Fibroblast of lung (primary cell): ENCODE measurements at regions not wholly inside any gene's neighbourhood (a gene's known extent, or its start where the extent isn't known, plus 50 kb on each side); places are given as distances from the start of the nearest gene placed in this dataset.

Source experiments
- EZH2 ChIP-seq: IDR thresholded peaks from 2 replicates; pipeline ENCODE4 v1.5.1; 2012; ENCODE audit warnings: low read length, control low read depth, mild to moderate bottlenecking; ENCODE audit errors: missing control alignments
- TF ChIP-seq, protein P1 (sequence below), 2 donors: IDR thresholded peaks in 1 of 2; conservative IDR thresholded peaks in 1 of 2; 1 replicate in 1 of 2; 2 replicates in 1 of 2; pipeline ENCODE4 v1.5.1; 2011 to 2012; ENCODE audit warnings: low read length in 2 of 2, control low read depth in 1 of 2, inconsistent platforms in 1 of 2, low read depth in 1 of 2, mild to moderate bottlenecking in 1 of 2

DNA sequence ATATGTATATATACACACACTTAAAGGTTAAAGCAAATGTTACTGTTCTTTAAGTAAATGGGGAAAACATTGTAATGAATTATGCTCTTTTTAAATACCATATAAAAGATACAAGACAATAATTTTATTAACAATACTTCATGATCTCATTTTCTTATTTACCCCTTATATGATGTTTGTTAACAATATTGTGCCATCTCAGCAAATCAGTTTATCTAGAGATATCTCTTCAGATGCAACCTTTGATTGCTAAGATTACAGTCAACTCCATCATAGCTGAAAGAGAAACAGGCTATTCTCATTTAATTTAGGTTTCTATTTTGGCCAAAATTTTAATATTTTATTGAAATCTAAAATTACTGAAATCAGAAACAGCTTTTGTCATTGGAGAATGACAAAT, 197.9 kb downstream of the CALCRL start:
- TF ChIP-seq, protein P1, sequence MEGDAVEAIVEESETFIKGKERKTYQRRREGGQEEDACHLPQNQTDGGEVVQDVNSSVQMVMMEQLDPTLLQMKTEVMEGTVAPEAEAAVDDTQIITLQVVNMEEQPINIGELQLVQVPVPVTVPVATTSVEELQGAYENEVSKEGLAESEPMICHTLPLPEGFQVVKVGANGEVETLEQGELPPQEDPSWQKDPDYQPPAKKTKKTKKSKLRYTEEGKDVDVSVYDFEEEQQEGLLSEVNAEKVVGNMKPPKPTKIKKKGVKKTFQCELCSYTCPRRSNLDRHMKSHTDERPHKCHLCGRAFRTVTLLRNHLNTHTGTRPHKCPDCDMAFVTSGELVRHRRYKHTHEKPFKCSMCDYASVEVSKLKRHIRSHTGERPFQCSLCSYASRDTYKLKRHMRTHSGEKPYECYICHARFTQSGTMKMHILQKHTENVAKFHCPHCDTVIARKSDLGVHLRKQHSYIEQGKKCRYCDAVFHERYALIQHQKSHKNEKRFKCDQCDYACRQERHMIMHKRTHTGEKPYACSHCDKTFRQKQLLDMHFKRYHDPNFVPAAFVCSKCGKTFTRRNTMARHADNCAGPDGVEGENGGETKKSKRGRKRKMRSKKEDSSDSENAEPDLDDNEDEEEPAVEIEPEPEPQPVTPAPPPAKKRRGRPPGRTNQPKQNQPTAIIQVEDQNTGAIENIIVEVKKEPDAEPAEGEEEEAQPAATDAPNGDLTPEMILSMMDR (conservative IDR thresholded peaks at IDR 0.05 in 1 of 2, IDR thresholded peaks at IDR 0.05 in 1 of 2; ENCODE audit: low read depth in 1 of 2, low read length in 2 of 2): no peak
- no peak for TF ChIP-seq EZH2
